Transverse colon (tissue), 3 donors: ENCODE measurements at regions not wholly inside any gene's neighbourhood (a gene's known extent, or its start where the extent isn't known, plus 50 kb on each side); places are given as distances from the start of the nearest gene placed in this dataset.

Experiments used
- EP300 ChIP-seq: sonication (generic); formaldehyde crosslinking; IDR thresholded peaks from one replicate; pipeline ENCODE4 v1.6.1; 2017; ENCODE audit warnings: antibody characterized with exemption, low read depth
- POLR2A ChIP-seq: fragments of 450-650 bp; IDR thresholded peaks from one replicate; pipeline ENCODE4 v1.6.1; 2016; ENCODE audit warnings: antibody characterized with exemption, mild to moderate bottlenecking, moderate library complexity
- TF ChIP-seq, protein P1 (sequence below), 5 experiments: fragments of 200-600 bp in 3 of 5; fragments of 450-650 bp in 2 of 5; sonication (generic) in 3 of 5; IDR thresholded peaks; 1 replicate in 2 of 5; 2 replicates in 3 of 5; pipeline ENCODE4 v1.5.1; 2016 to 2017; ENCODE audit warnings: antibody characterized with exemption in 5 of 5, inconsistent platforms in 3 of 5, mild to moderate bottlenecking in 2 of 5, moderate library complexity in 1 of 5

DNA sequence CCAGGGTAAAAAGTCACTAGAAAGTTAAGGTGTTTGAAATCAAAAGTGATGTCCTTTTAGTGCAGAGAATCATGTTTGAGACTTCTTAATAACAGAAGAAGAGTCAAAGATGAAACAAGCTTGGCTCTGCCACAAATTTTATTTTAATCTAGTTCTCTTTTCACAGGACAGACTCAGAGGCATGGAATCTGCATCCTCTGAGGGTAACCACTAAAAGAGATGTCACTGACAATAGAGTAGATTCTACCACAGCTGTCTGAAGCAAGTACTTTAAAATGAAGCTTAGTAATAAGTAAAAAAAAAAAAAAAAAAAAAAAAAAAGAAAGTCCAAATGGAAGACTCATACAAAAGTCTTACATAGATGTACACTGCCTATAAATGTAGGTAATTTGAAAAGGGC is 519.7 kb upstream of the PRMT6 start:
- TF ChIP-seq, protein P1, sequence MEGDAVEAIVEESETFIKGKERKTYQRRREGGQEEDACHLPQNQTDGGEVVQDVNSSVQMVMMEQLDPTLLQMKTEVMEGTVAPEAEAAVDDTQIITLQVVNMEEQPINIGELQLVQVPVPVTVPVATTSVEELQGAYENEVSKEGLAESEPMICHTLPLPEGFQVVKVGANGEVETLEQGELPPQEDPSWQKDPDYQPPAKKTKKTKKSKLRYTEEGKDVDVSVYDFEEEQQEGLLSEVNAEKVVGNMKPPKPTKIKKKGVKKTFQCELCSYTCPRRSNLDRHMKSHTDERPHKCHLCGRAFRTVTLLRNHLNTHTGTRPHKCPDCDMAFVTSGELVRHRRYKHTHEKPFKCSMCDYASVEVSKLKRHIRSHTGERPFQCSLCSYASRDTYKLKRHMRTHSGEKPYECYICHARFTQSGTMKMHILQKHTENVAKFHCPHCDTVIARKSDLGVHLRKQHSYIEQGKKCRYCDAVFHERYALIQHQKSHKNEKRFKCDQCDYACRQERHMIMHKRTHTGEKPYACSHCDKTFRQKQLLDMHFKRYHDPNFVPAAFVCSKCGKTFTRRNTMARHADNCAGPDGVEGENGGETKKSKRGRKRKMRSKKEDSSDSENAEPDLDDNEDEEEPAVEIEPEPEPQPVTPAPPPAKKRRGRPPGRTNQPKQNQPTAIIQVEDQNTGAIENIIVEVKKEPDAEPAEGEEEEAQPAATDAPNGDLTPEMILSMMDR (IDR thresholded peaks at IDR 0.05) = no peak
- TF ChIP-seq EP300 (no peak), POLR2A (no peak)
